ENCODE measurements at regions not wholly inside any gene's neighbourhood (a gene's known extent, or its start where the extent isn't known, plus 50 kb on each side); places are given as distances from the start of the nearest gene placed in this dataset.

GRCh38 chr2:120482334-120482733 is 136.4 kb downstream of the INHBB start:
- Histone ChIP-seq H3K9me3 (no peaks in the 10 kb centered on the region), H3K4me1 (no peaks in the 10 kb centered on the region), H3K27ac (no peak overlapping the region), H3K36me3 (no peaks in the 10 kb centered on the region), H3K4me3 (replicated peaks in 1 of 3) (no peak overlapping the region), H3K27me3 (no peaks in the 10 kb centered on the region)
- TF ChIP-seq POLR2A (IDR thresholded peaks at IDR 0.05) = no peak
- no peak for TF ChIP-seq CTCF (IDR thresholded peaks at IDR 0.05)
- intact Hi-C loops (cut with DNase I) = no loop called here
- no peak for DNase-seq
- WGBS, 2 donors = 91 to 97% methylated on average over 4 to 8 of the region's 9 CpGs

- Histone ChIP-seq H3K36me3 (no peaks in the 10 kb centered on the region), H3K4me1 (no peaks in the 10 kb centered on the region), H3K27me3 (no peaks in the 10 kb centered on the region), H3K27ac (no peak overlapping the region), H3K4me3 (replicated peaks in 1 of 3) (no peak overlapping the region), H3K9me3 (no peaks in the 10 kb centered on the region)
- DNase-seq = no peak
- 92% methylated on average over 5 of the region's 5 CpGs; no CpG with 5 or more reads in 1 of the 2 donors for WGBS, 2 donors
- intact Hi-C loops (cut with DNase I) = no loop called here
- TF ChIP-seq CTCF (IDR thresholded peaks at IDR 0.05) (no peak), POLR2A (IDR thresholded peaks at IDR 0.05) (no peak)
Observed at GRCh38 chr2:120483355-120483754, 137.4 kb downstream of the INHBB start.

- no peaks in the 10 kb centered on the region for H3K9me3 ChIP-seq
- no peak overlapping the region for H3K4me3 ChIP-seq (replicated peaks in 1 of 3)
- no peaks in the 10 kb centered on the region for H3K4me1 ChIP-seq
- no peak for TF ChIP-seq CTCF (IDR thresholded peaks at IDR 0.05)
- no peak for DNase-seq
- 86 to 87% methylated on average over 7 of the region's 7 CpGs for WGBS, 2 donors
- no peaks in the 10 kb centered on the region for H3K36me3 ChIP-seq
- H3K27me3 ChIP-seq = no peaks in the 10 kb centered on the region
- H3K27ac ChIP-seq = no peak overlapping the region
- intact Hi-C loops (cut with DNase I) = no loop called here
Observed at GRCh38 chr2:120485096-120485495, 139.2 kb downstream of the INHBB start.

- H3K36me3 ChIP-seq = no peaks in the 10 kb centered on the region
- DNase-seq = no peak
- H3K9me3 ChIP-seq = no peaks in the 10 kb centered on the region
- no peak overlapping the region for H3K4me3 ChIP-seq (replicated peaks in 1 of 3)
- 67 to 68% methylated on average over 8 of the region's 8 CpGs for WGBS, 2 donors
- H3K4me1 ChIP-seq = no peaks in the 10 kb centered on the region
- no peaks in the 10 kb centered on the region for H3K27me3 ChIP-seq
- TF ChIP-seq CTCF (IDR thresholded peaks at IDR 0.05) (no peak), POLR2A (IDR thresholded peaks at IDR 0.05) (no peak)
- no peak overlapping the region for H3K27ac ChIP-seq
- intact Hi-C loops (cut with DNase I) = no loop called here
Observed at GRCh38 chr2:120486441-120486840, 140.5 kb downstream of the INHBB start.

GRCh38 chr2:120486946-120487345 is 141.0 kb downstream of the INHBB start:
- intact Hi-C loops (cut with DNase I) = no loop called here
- TF ChIP-seq POLR2A (IDR thresholded peaks at IDR 0.05) = no peak
- TF ChIP-seq CTCF (IDR thresholded peaks at IDR 0.05) = no peak
- H3K4me3 ChIP-seq (replicated peaks in 1 of 3) = no peak overlapping the region
- H3K4me1 ChIP-seq = no peaks in the 10 kb centered on the region
- no peaks in the 10 kb centered on the region for H3K27me3 ChIP-seq
- H3K9me3 ChIP-seq = no peaks in the 10 kb centered on the region
- no peak for DNase-seq
- no peaks in the 10 kb centered on the region for H3K36me3 ChIP-seq
- no peak overlapping the region for H3K27ac ChIP-seq
- 80% methylated on average over 10 to 11 of the region's 11 CpGs for WGBS, 2 donors
